ENCODE measurements at regions not wholly inside any gene's neighbourhood (a gene's known extent, or its start where the extent isn't known, plus 50 kb on each side); places are given as distances from the start of the nearest gene placed in this dataset.

GRCh38 chr10:29941476-29941875, 117.9 kb downstream of the JCAD start:
- no peaks in the 10 kb centered on the region for H3K4me1 ChIP-seq (ENCODE audit: insufficient read depth, low read length)
- Mint-ChIP-seq H3K4me3 (no peak overlapping the region), H3K27me3 (peaks cover 9 to 35% of the 10 kb centered on the region in 2 donors), H3K27ac (no peak overlapping the region), H3K9me3 (peaks cover 0 to 9% (median 7%) of the 10 kb centered on the region in 5 donors), H3K4me1 (no peaks in the 10 kb centered on the region), H3K36me3 (no peaks in the 10 kb centered on the region)
- POLR2A ChIA-PET: no interaction called here
- no peak for DNase-seq
- no peaks in the 10 kb centered on the region for H3K36me3 ChIP-seq (ENCODE audit: insufficient read depth, low read length)
- H3K27me3 ChIP-seq (ENCODE audit: insufficient read depth, low read length, poor library complexity, severe bottlenecking): no peaks in the 10 kb centered on the region
- CTCF ChIA-PET: no interaction called here
- no peak overlapping the region for H3K4me3 ChIP-seq (ENCODE audit: low read length)
- H3K27ac ChIP-seq (ENCODE audit: low read depth, low read length): no peak overlapping the region
- no peaks in the 10 kb centered on the region for H3K9me3 ChIP-seq (ENCODE audit: low read length)

GRCh38 chr10:29932991-29933390, 126.4 kb downstream of the JCAD start:
- Histone ChIP-seq H3K27me3 (ENCODE audit: insufficient read depth, low read length, poor library complexity, severe bottlenecking) (no peaks in the 10 kb centered on the region), H3K4me3 (ENCODE audit: low read length) (no peak overlapping the region), H3K9me3 (ENCODE audit: low read length) (no peaks in the 10 kb centered on the region), H3K27ac (ENCODE audit: low read depth, low read length) (no peak overlapping the region), H3K4me1 (ENCODE audit: insufficient read depth, low read length) (no peaks in the 10 kb centered on the region), H3K36me3 (ENCODE audit: insufficient read depth, low read length) (no peaks in the 10 kb centered on the region)
- no peak for DNase-seq
- peaks cover 0 to 3% (median 0%) of the 10 kb centered on the region in 5 donors for H3K9me3 Mint-ChIP-seq
- ChIA-PET CTCF (no interaction called here), POLR2A (no interaction called here)
- H3K27me3 Mint-ChIP-seq: peaks cover 14 to 38% of the 10 kb centered on the region in 2 donors
- no peak overlapping the region for H3K4me3 Mint-ChIP-seq
- no peaks in the 10 kb centered on the region for H3K36me3 Mint-ChIP-seq
- H3K4me1 Mint-ChIP-seq: no peaks in the 10 kb centered on the region
- no peak overlapping the region for H3K27ac Mint-ChIP-seq

- H3K9me3 ChIP-seq (ENCODE audit: low read length): no peaks in the 10 kb centered on the region
- H3K4me3 Mint-ChIP-seq: no peak overlapping the region
- H3K4me1 Mint-ChIP-seq: no peaks in the 10 kb centered on the region
- no peak overlapping the region for H3K4me3 ChIP-seq (ENCODE audit: low read length)
- H3K36me3 Mint-ChIP-seq: no peaks in the 10 kb centered on the region
- no peak for DNase-seq
- H3K36me3 ChIP-seq (ENCODE audit: insufficient read depth, low read length): no peaks in the 10 kb centered on the region
- no peaks in the 10 kb centered on the region for H3K4me1 ChIP-seq (ENCODE audit: insufficient read depth, low read length)
- peaks cover 7 to 35% of the 10 kb centered on the region in 2 donors for H3K27me3 Mint-ChIP-seq
- H3K9me3 Mint-ChIP-seq: peaks cover 0 to 3% (median 0%) of the 10 kb centered on the region in 5 donors
- ChIA-PET POLR2A (no interaction called here), CTCF (no interaction called here)
- H3K27ac ChIP-seq (ENCODE audit: low read depth, low read length): no peak overlapping the region
- no peak overlapping the region for H3K27ac Mint-ChIP-seq
- H3K27me3 ChIP-seq (ENCODE audit: insufficient read depth, low read length, poor library complexity, severe bottlenecking): no peaks in the 10 kb centered on the region
Measured at GRCh38 chr10:29931833-29932232, 127.6 kb downstream of the JCAD start.

GRCh38 chr10:29929006-29929405, 130.4 kb downstream of the JCAD start:
- no peak overlapping the region for H3K27ac Mint-ChIP-seq
- H3K27me3 Mint-ChIP-seq: peaks cover 9 to 28% of the 10 kb centered on the region in 2 donors
- no peak overlapping the region for H3K27ac ChIP-seq (ENCODE audit: low read depth, low read length)
- no peaks in the 10 kb centered on the region for H3K9me3 ChIP-seq (ENCODE audit: low read length)
- H3K36me3 ChIP-seq (ENCODE audit: insufficient read depth, low read length): no peaks in the 10 kb centered on the region
- H3K4me3 Mint-ChIP-seq: no peak overlapping the region
- H3K27me3 ChIP-seq (ENCODE audit: insufficient read depth, low read length, poor library complexity, severe bottlenecking): no peaks in the 10 kb centered on the region
- no peak overlapping the region for H3K4me3 ChIP-seq (ENCODE audit: low read length)
- H3K36me3 Mint-ChIP-seq: no peaks in the 10 kb centered on the region
- H3K4me1 Mint-ChIP-seq: no peaks in the 10 kb centered on the region
- ChIA-PET CTCF (no interaction called here), POLR2A (no interaction called here)
- H3K9me3 Mint-ChIP-seq: peaks cover 0 to 3% (median 0%) of the 10 kb centered on the region in 5 donors
- DNase-seq: no peak
- no peaks in the 10 kb centered on the region for H3K4me1 ChIP-seq (ENCODE audit: insufficient read depth, low read length)

GRCh38 chr10:29926693-29927048, 132.7 kb downstream of the JCAD start:
- no peaks in the 10 kb centered on the region for H3K36me3 ChIP-seq (ENCODE audit: insufficient read depth, low read length)
- ChIA-PET POLR2A (no interaction called here), CTCF (no interaction called here)
- Mint-ChIP-seq H3K27ac (no peak overlapping the region), H3K4me3 (no peak overlapping the region), H3K36me3 (no peaks in the 10 kb centered on the region), H3K9me3 (peaks cover 0 to 3% (median 0%) of the 10 kb centered on the region in 5 donors), H3K4me1 (no peaks in the 10 kb centered on the region), H3K27me3 (peaks cover 12 to 38% of the 10 kb centered on the region in 2 donors)
- H3K27me3 ChIP-seq (ENCODE audit: insufficient read depth, low read length, poor library complexity, severe bottlenecking): no peaks in the 10 kb centered on the region
- H3K27ac ChIP-seq (ENCODE audit: low read depth, low read length): no peak overlapping the region
- no peaks in the 10 kb centered on the region for H3K9me3 ChIP-seq (ENCODE audit: low read length)
- H3K4me3 ChIP-seq (ENCODE audit: low read length): no peak overlapping the region
- no peaks in the 10 kb centered on the region for H3K4me1 ChIP-seq (ENCODE audit: insufficient read depth, low read length)
- DNase-seq: no peak

GRCh38 chr10:29925771-29926692, 133.4 kb downstream of the JCAD start:
- CTCF ChIA-PET: no interaction called here

GRCh38 chr10:29924436-29924835, 134.9 kb downstream of the JCAD start:
- CTCF ChIA-PET: no interaction called here
- H3K36me3 Mint-ChIP-seq: no peaks in the 10 kb centered on the region
- peaks cover 12 to 40% of the 10 kb centered on the region in 2 donors for H3K27me3 Mint-ChIP-seq
- Histone ChIP-seq H3K36me3 (ENCODE audit: insufficient read depth, low read length) (no peaks in the 10 kb centered on the region), H3K4me3 (ENCODE audit: low read length) (no peak overlapping the region), H3K9me3 (ENCODE audit: low read length) (no peaks in the 10 kb centered on the region), H3K4me1 (ENCODE audit: insufficient read depth, low read length) (no peaks in the 10 kb centered on the region), H3K27ac (ENCODE audit: low read depth, low read length) (no peak overlapping the region), H3K27me3 (ENCODE audit: insufficient read depth, low read length, poor library complexity, severe bottlenecking) (no peaks in the 10 kb centered on the region)
- no peak for DNase-seq
- peaks cover 0 to 2% (median 0%) of the 10 kb centered on the region in 5 donors for H3K9me3 Mint-ChIP-seq
- H3K27ac Mint-ChIP-seq: no peak overlapping the region
- POLR2A ChIA-PET: no interaction called here
- no peak overlapping the region for H3K4me3 Mint-ChIP-seq
- H3K4me1 Mint-ChIP-seq: no peaks in the 10 kb centered on the region

More at GRCh38 chr10:29925771-29926692, 133.4 kb downstream of the JCAD start:
- H3K27ac Mint-ChIP-seq: no peak overlapping the region
- no peaks in the 10 kb centered on the region for H3K36me3 Mint-ChIP-seq
- Histone ChIP-seq H3K36me3 (ENCODE audit: insufficient read depth, low read length) (no peaks in the 10 kb centered on the region), H3K27me3 (ENCODE audit: insufficient read depth, low read length, poor library complexity, severe bottlenecking) (no peaks in the 10 kb centered on the region), H3K9me3 (ENCODE audit: low read length) (no peaks in the 10 kb centered on the region), H3K27ac (ENCODE audit: low read depth, low read length) (no peak overlapping the region), H3K4me1 (ENCODE audit: insufficient read depth, low read length) (no peaks in the 10 kb centered on the region), H3K4me3 (ENCODE audit: low read length) (no peak overlapping the region)
- H3K9me3 Mint-ChIP-seq: peaks cover 0 to 2% (median 0%) of the 10 kb centered on the region in 5 donors
- H3K4me1 Mint-ChIP-seq: no peaks in the 10 kb centered on the region
- no peak overlapping the region for H3K4me3 Mint-ChIP-seq
- no peak for DNase-seq
- POLR2A ChIA-PET: no interaction called here
- peaks cover 9 to 34% of the 10 kb centered on the region in 2 donors for H3K27me3 Mint-ChIP-seq

GRCh38 chr10:29923416-29923965, 135.9 kb downstream of the JCAD start:
- ChIA-PET POLR2A (no interaction called here), CTCF (no interaction called here)
- H3K4me1 ChIP-seq (ENCODE audit: insufficient read depth, low read length): no peaks in the 10 kb centered on the region
- no peak for DNase-seq
- no peaks in the 10 kb centered on the region for H3K36me3 ChIP-seq (ENCODE audit: insufficient read depth, low read length)
- Mint-ChIP-seq H3K27me3 (peaks cover 14 to 40% of the 10 kb centered on the region in 2 donors), H3K4me3 (no peak overlapping the region), H3K27ac (no peak overlapping the region), H3K4me1 (no peaks in the 10 kb centered on the region), H3K36me3 (no peaks in the 10 kb centered on the region), H3K9me3 (peaks cover 0 to 2% (median 0%) of the 10 kb centered on the region in 5 donors)
- H3K4me3 ChIP-seq (ENCODE audit: low read length): no peak overlapping the region
- H3K9me3 ChIP-seq (ENCODE audit: low read length): no peaks in the 10 kb centered on the region
- no peaks in the 10 kb centered on the region for H3K27me3 ChIP-seq (ENCODE audit: insufficient read depth, low read length, poor library complexity, severe bottlenecking)
- H3K27ac ChIP-seq (ENCODE audit: low read depth, low read length): no peak overlapping the region

Measured in CD8-positive, alpha-beta memory T cell (primary cell).